PC-9 (cell line): ENCODE measurements at regions not wholly inside any gene's neighbourhood (a gene's known extent, or its start where the extent isn't known, plus 50 kb on each side); places are given as distances from the start of the nearest gene placed in this dataset.

ENCODE experiments used
- BruUV-seq: library from RNA; stranded (reverse); fragments of 400-500 nt; replicated peaks from 2 replicates; lab custom pipeline; 2021; lab: Mats Ljungman, UMichigan
- CTCF ChIA-PET: fragments of 300-600 bp; sonication (Branson Sonifier 250); formaldehyde crosslinking; loops from one replicate; lab custom pipeline; 2022; ENCODE audit warnings: antibody characterized with exemption; lab: Charles Lee
- POLR2A ChIA-PET: fragments of 300-600 bp; sonication (Branson Sonifier 250); formaldehyde crosslinking; loops from one replicate; lab custom pipeline; 2022; ENCODE audit warnings: antibody characterized with exemption; ENCODE audit not compliant: unreplicated experiment; lab: Charles Lee
- DNase-seq, 2 experiments: peaks; one replicate each; pipeline versions ENCODE4 v3.0.0 to v3.0.0-alpha.2; 2015 to 2022; ENCODE audit warnings: mixed read lengths in 1 of 2
- H2AFZ ChIP-seq: fragments of 200-600 bp; sonication (generic); 2 replicates; pipeline ENCODE4 v1.8.1; 2017; ENCODE audit warnings: antibody characterized with exemption
- H3F3A ChIP-seq: fragments of 200-600 bp; sonication (generic); 2 replicates; pipeline ENCODE4 v1.8.1; 2017; ENCODE audit warnings: antibody characterized with exemption, mild to moderate bottlenecking, low read depth; ENCODE audit not compliant: insufficient read depth
- H3K27ac ChIP-seq: fragments of 200-600 bp; sonication (generic); 2 replicates; pipeline ENCODE4 v1.6.1; 2016; ENCODE audit warnings: mixed run types
- H3K27me3 ChIP-seq: fragments of 200-600 bp; sonication (generic); 2 replicates; pipeline ENCODE4 v1.6.1; 2016; ENCODE audit warnings: low read depth, mixed run types; ENCODE audit not compliant: insufficient read depth
- H3K36me3 ChIP-seq: fragments of 200-600 bp; sonication (generic); 2 replicates; pipeline ENCODE4 v1.6.1; 2016; ENCODE audit warnings: low read depth, mixed run types
- H3K4me1 ChIP-seq: fragments of 200-600 bp; sonication (generic); replicated peaks from 2 replicates; pipeline ENCODE4 v1.6.1; 2016; ENCODE audit warnings: mixed run types; ENCODE audit not compliant: insufficient read depth
- H3K4me2 ChIP-seq: fragments of 200-600 bp; sonication (generic); 2 replicates; pipeline ENCODE4 v1.6.1; 2017; ENCODE audit warnings: mixed run types
- H3K4me3 ChIP-seq: fragments of 200-600 bp; sonication (generic); 2 replicates; pipeline ENCODE4 v1.6.1; 2016; ENCODE audit warnings: mixed run types
- H3K79me2 ChIP-seq: fragments of 200-600 bp; sonication (generic); 2 replicates; pipeline ENCODE4 v1.6.1; 2017; ENCODE audit warnings: low read depth, mixed run types
- H3K9me2 ChIP-seq: fragments of 200-600 bp; sonication (generic); 2 replicates; pipeline ENCODE4 v1.8.1; 2017; ENCODE audit warnings: mild to moderate bottlenecking; ENCODE audit not compliant: insufficient read depth
- H3K9me3 ChIP-seq: fragments of 200-600 bp; sonication (generic); 2 replicates; pipeline ENCODE4 v1.8.1; 2016; ENCODE audit warnings: low read depth; ENCODE audit not compliant: insufficient read depth
- H4K20me1 ChIP-seq: fragments of 200-600 bp; sonication (generic); 2 replicates; pipeline ENCODE4 v1.8.1; 2017; ENCODE audit not compliant: insufficient read depth
- EZH2 ChIP-seq: fragments of 200-600 bp; sonication (generic); IDR thresholded peaks from 2 replicates; pipeline ENCODE4 v1.8.0; 2017; ENCODE audit warnings: antibody characterized with exemption, low read depth
- intact Hi-C: fragments of 100-400 bp; cut with micrococcal nuclease; formaldehyde crosslinking; loops from one replicate; pipeline ENCODE4 v1.10.0; 2022; ENCODE audit not compliant: unreplicated experiment
- TF ChIP-seq, protein P1 (sequence below): fragments of 200-600 bp; sonication (generic); conservative IDR thresholded peaks from 2 replicates; pipeline ENCODE4 v1.6.1; 2017; ENCODE audit warnings: mixed run types, antibody characterized with exemption, mild to moderate bottlenecking, moderate library complexity

DNA sequence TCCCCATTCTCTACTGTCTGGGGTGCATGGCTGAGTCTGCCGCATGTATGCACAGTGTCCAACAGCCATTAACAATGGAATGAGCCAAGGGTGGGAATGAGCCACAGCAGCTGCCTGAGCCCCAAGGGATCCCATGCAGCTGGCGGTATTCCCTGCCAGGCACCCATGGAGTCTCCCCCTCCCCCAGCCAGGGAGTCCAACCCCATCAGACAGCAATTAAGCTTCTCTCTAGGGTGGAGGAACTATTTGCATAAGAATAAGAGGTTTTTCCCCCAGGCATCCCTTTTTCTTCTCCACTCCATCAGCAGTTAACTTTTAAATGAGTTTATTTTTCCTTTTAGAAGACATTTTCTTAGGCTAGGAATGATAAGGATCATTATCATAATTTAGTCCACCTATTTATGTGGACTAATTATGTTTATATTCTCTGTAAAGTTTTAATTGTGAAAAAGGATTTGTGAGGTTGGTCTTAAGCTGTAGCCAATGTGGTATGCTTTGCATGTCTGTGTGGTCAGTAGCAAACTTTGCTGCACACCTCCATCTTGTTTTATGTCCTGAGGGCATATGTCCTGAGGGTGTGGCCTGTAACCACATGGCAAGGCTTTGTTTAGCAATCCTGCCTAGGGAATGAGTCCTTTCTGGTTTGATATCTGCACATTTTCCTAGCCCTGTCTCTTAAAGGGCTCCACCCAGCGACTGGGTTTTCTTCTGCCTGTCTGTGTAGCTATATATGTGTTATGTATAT lies 158.9 kb upstream of the OLIG3 start:
- Histone ChIP-seq H3K36me3 (0 out of 2 replicates have a peak, but pooled peaks cover 8% of the 10 kb centered on the region), H3F3A (peaks cover 28% of the 10 kb centered on the region), H3K4me2 (no peak overlapping the region), H3K27ac (no peak overlapping the region), H3K27me3 (no peaks in the 10 kb centered on the region), H3K4me3 (no peak overlapping the region), H3K79me2 (no peaks in the 10 kb centered on the region), H3K9me3 (peaks cover 25% of the 10 kb centered on the region), H4K20me1 (no peaks in the 10 kb centered on the region), H2AFZ (no peak overlapping the region), H3K4me1 (peaks cover 58% of the 10 kb centered on the region), H3K9me2 (no peaks in the 10 kb centered on the region)
- DNase-seq = peak in 1 of 2 experiments; percentile 70
- TF ChIP-seq EZH2 = no peak
- TF ChIP-seq, protein P1, sequence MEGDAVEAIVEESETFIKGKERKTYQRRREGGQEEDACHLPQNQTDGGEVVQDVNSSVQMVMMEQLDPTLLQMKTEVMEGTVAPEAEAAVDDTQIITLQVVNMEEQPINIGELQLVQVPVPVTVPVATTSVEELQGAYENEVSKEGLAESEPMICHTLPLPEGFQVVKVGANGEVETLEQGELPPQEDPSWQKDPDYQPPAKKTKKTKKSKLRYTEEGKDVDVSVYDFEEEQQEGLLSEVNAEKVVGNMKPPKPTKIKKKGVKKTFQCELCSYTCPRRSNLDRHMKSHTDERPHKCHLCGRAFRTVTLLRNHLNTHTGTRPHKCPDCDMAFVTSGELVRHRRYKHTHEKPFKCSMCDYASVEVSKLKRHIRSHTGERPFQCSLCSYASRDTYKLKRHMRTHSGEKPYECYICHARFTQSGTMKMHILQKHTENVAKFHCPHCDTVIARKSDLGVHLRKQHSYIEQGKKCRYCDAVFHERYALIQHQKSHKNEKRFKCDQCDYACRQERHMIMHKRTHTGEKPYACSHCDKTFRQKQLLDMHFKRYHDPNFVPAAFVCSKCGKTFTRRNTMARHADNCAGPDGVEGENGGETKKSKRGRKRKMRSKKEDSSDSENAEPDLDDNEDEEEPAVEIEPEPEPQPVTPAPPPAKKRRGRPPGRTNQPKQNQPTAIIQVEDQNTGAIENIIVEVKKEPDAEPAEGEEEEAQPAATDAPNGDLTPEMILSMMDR = no peak
- POLR2A ChIA-PET = no interaction called here
- intact Hi-C loops = no loop called here
- no TSS peak for BruUV-seq
- CTCF ChIA-PET = no interaction called here

DNA sequence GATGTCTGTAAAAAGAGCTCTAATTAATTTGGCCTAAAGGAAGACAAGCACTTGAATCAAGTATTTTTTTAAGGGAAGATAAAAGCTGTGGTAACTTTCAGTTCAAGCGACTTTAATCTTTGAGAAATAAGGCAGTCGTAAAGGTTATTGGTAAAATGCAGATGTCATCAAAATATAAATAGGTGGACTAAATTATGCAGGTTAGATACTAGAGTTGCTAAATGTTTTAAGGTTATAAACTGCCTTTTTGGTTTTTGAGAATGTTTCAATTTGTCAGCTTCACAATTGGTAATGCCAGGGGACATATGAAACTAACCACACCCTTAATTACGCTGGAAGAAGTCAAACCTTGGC lies 159.5 kb upstream of the OLIG3 start:
- Histone ChIP-seq H3K4me2 (no peak overlapping the region), H3K9me3 (peaks cover 25% of the 10 kb centered on the region), H2AFZ (no peak overlapping the region), H3K27ac (no peak overlapping the region), H4K20me1 (no peaks in the 10 kb centered on the region), H3F3A (peaks cover 29% of the 10 kb centered on the region), H3K36me3 (0 out of 2 replicates have a peak, but pooled peaks cover 8% of the 10 kb centered on the region), H3K9me2 (no peaks in the 10 kb centered on the region), H3K27me3 (no peaks in the 10 kb centered on the region), H3K4me1 (peaks cover 58% of the 10 kb centered on the region), H3K79me2 (no peaks in the 10 kb centered on the region), H3K4me3 (no peak overlapping the region)
- DNase-seq = no peak
- ChIA-PET CTCF (no interaction called here), POLR2A (no interaction called here)
- intact Hi-C loops = no loop called here
- BruUV-seq = no TSS peak
- TF ChIP-seq EZH2 = no peak

DNA sequence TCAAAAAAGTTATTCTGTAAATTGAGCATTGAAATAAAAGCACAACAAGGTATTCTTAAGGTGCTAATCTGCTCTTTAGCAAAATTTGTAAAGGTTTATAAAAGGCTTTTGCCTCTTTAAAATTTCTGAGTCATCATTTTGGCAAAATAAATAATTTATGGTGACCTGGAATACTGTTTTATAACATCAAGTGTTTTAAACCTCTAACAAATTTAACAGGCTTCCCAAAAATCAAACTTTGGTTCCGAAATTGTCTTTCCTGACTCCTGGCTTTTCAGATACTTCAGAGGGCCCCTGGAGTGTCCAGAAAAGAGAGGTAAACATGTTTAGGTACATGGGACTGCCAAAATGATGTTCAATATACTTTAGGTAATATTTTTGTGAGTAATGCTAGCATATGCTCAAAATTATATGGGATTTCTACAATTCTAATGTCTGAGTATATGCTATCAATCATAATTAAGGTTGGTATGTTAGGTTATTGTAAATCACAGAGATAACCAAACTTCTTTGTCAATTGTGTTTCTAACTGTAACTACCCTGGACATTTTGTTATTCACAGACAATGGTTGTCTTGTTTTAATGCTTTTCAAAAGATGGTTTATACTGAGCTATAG lies 160.3 kb upstream of the OLIG3 start:
- ChIA-PET POLR2A (no interaction called here), CTCF (no interaction called here)
- peaks cover 25% of the 10 kb centered on the region for H3K9me3 ChIP-seq
- BruUV-seq = no TSS peak
- H3K9me2 ChIP-seq = no peaks in the 10 kb centered on the region
- DNase-seq = no peak
- H3F3A ChIP-seq = peaks cover 30% of the 10 kb centered on the region
- H3K27me3 ChIP-seq = no peaks in the 10 kb centered on the region
- H3K36me3 ChIP-seq = 0 out of 2 replicates have a peak, but pooled peaks cover 8% of the 10 kb centered on the region
- no peak overlapping the region for H3K4me3 ChIP-seq
- H3K4me1 ChIP-seq = peaks cover 55% of the 10 kb centered on the region
- H3K79me2 ChIP-seq = no peaks in the 10 kb centered on the region
- intact Hi-C loops = no loop called here
- no peak overlapping the region for H2AFZ ChIP-seq
- no peaks in the 10 kb centered on the region for H4K20me1 ChIP-seq
- no peak overlapping the region for H3K27ac ChIP-seq
- no peak for TF ChIP-seq EZH2
- TF ChIP-seq, protein P1 = no peak
- H3K4me2 ChIP-seq = no peak overlapping the region
